ENCODE measurements at regions not wholly inside any gene's neighbourhood (a gene's known extent, or its start where the extent isn't known, plus 50 kb on each side); places are given as distances from the start of the nearest gene placed in this dataset.

GRCh38 chr5:63152871-63153270 is 574.3 kb downstream of the LRRC70 start:
- WGBS (ENCODE audit: insufficient coverage): no CpG with 5 or more reads among the region's 1 CpG

GRCh38 chr5:63145167-63145566 is 566.5 kb downstream of the LRRC70 start:
- Histone ChIP-seq H3K9ac (ENCODE audit: insufficient read depth, low read length, poor library complexity, severe bottlenecking) (no peak overlapping the region), H3K4me1 (ENCODE audit: control insufficient read depth in 1 of 2, insufficient read depth in 2 of 2, low read length in 2 of 2) (no peaks in the 10 kb centered on the region), H2AFZ (ENCODE audit: insufficient read depth, low read depth, low read length, poor library complexity, severe bottlenecking) (no peak overlapping the region), H3K4me2 (replicated peaks; ENCODE audit: extremely low read depth, low read length, poor library complexity, severe bottlenecking) (no peak overlapping the region), H4K20me1 (ENCODE audit: insufficient read depth, low read length) (no peaks in the 10 kb centered on the region), H3K9me3 (replicated peaks in 1 of 2; ENCODE audit: control insufficient read depth in 1 of 2, insufficient read depth in 1 of 2, low read length in 2 of 2) (no peaks in the 10 kb centered on the region), H3K27me3 (ENCODE audit: control insufficient read depth in 2 of 2, insufficient read depth in 2 of 2, low read length in 2 of 2) (no peaks in the 10 kb centered on the region), H3K36me3 (replicated peaks in 1 of 2; ENCODE audit: control insufficient read depth in 1 of 2, insufficient read depth in 2 of 2, low read length in 2 of 2) (no peaks in the 10 kb centered on the region), H3K27ac (ENCODE audit: low read depth in 1 of 2, low read length in 2 of 2) (no peak overlapping the region), H3K79me2 (ENCODE audit: insufficient read depth, low read length) (no peaks in the 10 kb centered on the region), H3K4me3 (replicated peaks in 1 of 3; ENCODE audit: low read depth in 2 of 3, low read length in 3 of 3) (no peak overlapping the region)
- no peak overlapping the region for H3K27ac Mint-ChIP-seq
- no peak for DNase-seq
- no peaks in the 10 kb centered on the region for H3K9me3 Mint-ChIP-seq
- no peaks in the 10 kb centered on the region for H3K4me1 Mint-ChIP-seq
- no peaks in the 10 kb centered on the region for H3K36me3 Mint-ChIP-seq
- no peaks in the 10 kb centered on the region for H3K27me3 Mint-ChIP-seq (ENCODE audit: low read depth in 3 of 3)
- no CpG with 5 or more reads among the region's 2 CpGs for WGBS (ENCODE audit: insufficient coverage)
- TF ChIP-seq CTCF (IDR thresholded peaks at IDR 0.05): no peak
- H3K4me3 Mint-ChIP-seq: no peak overlapping the region
- intact Hi-C loops (cut with micrococcal nuclease): no loop called here

More at GRCh38 chr5:63152871-63153270, 574.3 kb downstream of the LRRC70 start:
- intact Hi-C loops (cut with micrococcal nuclease): no loop called here
- Histone ChIP-seq H3K79me2 (ENCODE audit: insufficient read depth, low read length) (no peaks in the 10 kb centered on the region), H3K4me3 (replicated peaks in 1 of 3; ENCODE audit: low read depth in 2 of 3, low read length in 3 of 3) (no peak overlapping the region), H3K4me2 (replicated peaks; ENCODE audit: extremely low read depth, low read length, poor library complexity, severe bottlenecking) (no peak overlapping the region), H3K4me1 (ENCODE audit: control insufficient read depth in 1 of 2, insufficient read depth in 2 of 2, low read length in 2 of 2) (no peaks in the 10 kb centered on the region), H3K27me3 (ENCODE audit: control insufficient read depth in 2 of 2, insufficient read depth in 2 of 2, low read length in 2 of 2) (no peaks in the 10 kb centered on the region), H4K20me1 (ENCODE audit: insufficient read depth, low read length) (no peaks in the 10 kb centered on the region), H3K36me3 (replicated peaks in 1 of 2; ENCODE audit: control insufficient read depth in 1 of 2, insufficient read depth in 2 of 2, low read length in 2 of 2) (no peaks in the 10 kb centered on the region), H2AFZ (ENCODE audit: insufficient read depth, low read depth, low read length, poor library complexity, severe bottlenecking) (no peak overlapping the region), H3K27ac (ENCODE audit: low read depth in 1 of 2, low read length in 2 of 2) (no peak overlapping the region), H3K9ac (ENCODE audit: insufficient read depth, low read length, poor library complexity, severe bottlenecking) (no peak overlapping the region), H3K9me3 (replicated peaks in 1 of 2; ENCODE audit: control insufficient read depth in 1 of 2, insufficient read depth in 1 of 2, low read length in 2 of 2) (no peaks in the 10 kb centered on the region)
- H3K9me3 Mint-ChIP-seq: peaks cover 0 to 2% (median 0%) of the 10 kb centered on the region in 7 donors
- peaks cover 0 to 3% (median 0%) of the 10 kb centered on the region in 3 donors for H3K27me3 Mint-ChIP-seq (ENCODE audit: low read depth in 3 of 3)
- no peak for DNase-seq
- TF ChIP-seq CTCF (IDR thresholded peaks at IDR 0.05): no peak
- H3K36me3 Mint-ChIP-seq: no peaks in the 10 kb centered on the region
- no peak overlapping the region for H3K27ac Mint-ChIP-seq
- no peaks in the 10 kb centered on the region for H3K4me1 Mint-ChIP-seq
- no peak overlapping the region for H3K4me3 Mint-ChIP-seq

Measured in CD14-positive monocyte (primary cell).